Left lung (tissue), 4 donors: ENCODE measurements at regions not wholly inside any gene's neighbourhood (a gene's known extent, or its start where the extent isn't known, plus 50 kb on each side); places are given as distances from the start of the nearest gene placed in this dataset.
A peak's percentile ranks its signal among the peaks of the same experiment; 100 is the strongest.

Source experiments
- ATAC-seq: fragments of 200-7000 bp; cut with Tn5 transposase; one replicate; pipeline ENCODE4 v1.9.1; 2020; ENCODE audit warnings: moderate library complexity
- DNase-seq, 4 donors: peaks; one replicate each; pipeline ENCODE4 v3.0.0-alpha.2; 2013 to 2020
- H3K27ac ChIP-seq, 2 donors: fragments of 200-600 bp; sonication (generic) in 1 of 2; one replicate each; pipeline versions ENCODE4 v1.5.0 to v1.8.0; 2020 to 2021
- H3K27me3 ChIP-seq, 2 donors: fragments of 200-600 bp; sonication (generic) in 1 of 2; one replicate each; pipeline versions ENCODE4 v1.5.0 to v1.8.0; 2020 to 2021
- H3K36me3 ChIP-seq, 2 donors: fragments of 200-600 bp; sonication (generic) in 1 of 2; one replicate each; pipeline versions ENCODE4 v1.5.0 to v1.8.0; 2020 to 2021
- H3K4me1 ChIP-seq, 2 donors: fragments of 200-600 bp; one replicate each; pipeline ENCODE4 v1.8.0; 2021
- H3K4me3 ChIP-seq, 2 donors: fragments of 200-600 bp; sonication (generic) in 1 of 2; one replicate each; pipeline versions ENCODE4 v1.5.0 to v1.8.0; 2020 to 2021; ENCODE audit warnings: mild to moderate bottlenecking in 1 of 2
- H3K9me3 ChIP-seq, 2 donors: fragments of 200-600 bp; sonication (generic) in 1 of 2; one replicate each; pipeline versions ENCODE4 v1.5.0 to v1.8.0; 2020 to 2021
- CTCF ChIP-seq, 2 donors: fragments of 200-600 bp; sonication (generic) in 1 of 2; IDR thresholded peaks; one replicate each; pipeline versions ENCODE4 v1.5.0 to v1.8.0; 2021; ENCODE audit warnings: antibody characterized with exemption in 2 of 2
- intact Hi-C, 2 donors: fragments of 100-400 bp; cut with DNase I; formaldehyde crosslinking; loops; one replicate each; pipeline versions ENCODE4 v1.11.2 to v1.14.2; 2022
- donor health status: DM: no; HTN: yes; CAD: no.
- donor health status: DM: no; HTN: no; CAD: no.

- intact Hi-C loops = no loop called here
- Histone ChIP-seq H3K36me3 (no peaks in the 10 kb centered on the region), H3K4me3 (no peak overlapping the region), H3K27ac (no peak overlapping the region), H3K27me3 (no peaks in the 10 kb centered on the region), H3K4me1 (no peaks in the 10 kb centered on the region), H3K9me3 (peaks cover 0 to 11% of the 10 kb centered on the region in 2 donors)
- no peak for DNase-seq
- ATAC-seq = no peak
- no peak for TF ChIP-seq CTCF (IDR thresholded peaks at IDR 0.05)
These were observed 73.9 kb upstream of the TAF9B start for GRCh38 chrX:78213331-78213730.

GRCh38 chrX:78199851-78200250, 60.4 kb upstream of the TAF9B start:
- no peak for TF ChIP-seq CTCF (IDR thresholded peaks at IDR 0.05)
- DNase-seq (no peak), ATAC-seq (peak; percentile 44)
- Histone ChIP-seq H3K36me3 (no peaks in the 10 kb centered on the region), H3K4me3 (no peak overlapping the region), H3K27me3 (no peaks in the 10 kb centered on the region), H3K27ac (no peak overlapping the region), H3K4me1 (no peaks in the 10 kb centered on the region), H3K9me3 (no peaks in the 10 kb centered on the region)
- intact Hi-C loops = no loop called here
